Neuronal stem cell (in vitro differentiated cells): ENCODE measurements at regions not wholly inside any gene's neighbourhood (a gene's known extent, or its start where the extent isn't known, plus 50 kb on each side); places are given as distances from the start of the nearest gene placed in this dataset.
"Not testable (repeated sequence)": the region's sequence is repeated elsewhere in the genome, so short reads cannot be mapped to it uniquely, and the experiment has no call there.

Experiments
- DNase-seq: peaks from one replicate; pipeline ENCODE4 v3.0.0-alpha.2; 2013; ENCODE audit warnings: low spot score
- H2AFZ ChIP-seq: one replicate; pipeline ENCODE4 v1.6.1; 2013; ENCODE audit warnings: mild to moderate bottlenecking, low read length, inconsistent platforms
- H2AK5ac ChIP-seq: 2 replicates; pipeline ENCODE4 v1.6.1; 2013; ENCODE audit warnings: low read depth, mild to moderate bottlenecking, inconsistent platforms, low read length, moderate library complexity, mixed read lengths
- H2BK120ac ChIP-seq: 2 replicates; pipeline ENCODE4 v1.6.1; 2013; ENCODE audit warnings: low read depth, mild to moderate bottlenecking, inconsistent platforms, low read length, moderate library complexity, mixed read lengths
- H2BK12ac ChIP-seq: one replicate; pipeline ENCODE4 v1.6.1; 2013; ENCODE audit warnings: low read length, inconsistent platforms
- H2BK15ac ChIP-seq: 2 replicates; pipeline ENCODE4 v1.6.1; 2013; ENCODE audit warnings: mild to moderate bottlenecking, low read length, inconsistent platforms, mixed read lengths
- H2BK5ac ChIP-seq: one replicate; pipeline ENCODE4 v1.6.1; 2013; ENCODE audit warnings: inconsistent platforms, mild to moderate bottlenecking, low read length, moderate library complexity
- H3K14ac ChIP-seq: one replicate; pipeline ENCODE4 v1.6.1; 2013; ENCODE audit warnings: low read length, inconsistent platforms
- H3K18ac ChIP-seq: 2 replicates; pipeline ENCODE4 v1.6.1; 2013; ENCODE audit warnings: low read length, inconsistent platforms
- H3K23ac ChIP-seq: 2 replicates; pipeline ENCODE4 v1.6.1; 2013; ENCODE audit warnings: low read depth, mild to moderate bottlenecking, mixed read lengths, low read length, inconsistent platforms; ENCODE audit not compliant: poor library complexity
- H3K27ac ChIP-seq: replicated peaks from 3 replicates; pipeline ENCODE4 v1.5.1; 2013; ENCODE audit warnings: low read length, inconsistent platforms
- H3K27me3 ChIP-seq, 3 experiments: 2 replicates each; pipeline ENCODE4 v1.6.1; 2013; ENCODE audit warnings: low read length in 3 of 3, mild to moderate bottlenecking in 2 of 3, inconsistent platforms in 1 of 3, low read depth in 1 of 3, mixed read lengths in 1 of 3, moderate library complexity in 1 of 3; ENCODE audit not compliant: control insufficient read depth in 3 of 3, insufficient read depth in 3 of 3
- H3K36me3 ChIP-seq, 2 donors: replicated peaks in 1 of 2; 2 replicates each; pipeline ENCODE4 v1.6.1; 2013; ENCODE audit warnings: low read length in 2 of 2; ENCODE audit not compliant: control insufficient read depth in 2 of 2, insufficient read depth in 2 of 2
- H3K4ac ChIP-seq: 2 replicates; pipeline ENCODE4 v1.6.1; 2013; ENCODE audit warnings: inconsistent platforms, mild to moderate bottlenecking, low read length, moderate library complexity
- H3K4me1 ChIP-seq, 2 donors: 1 replicate in 1 of 2; 2 replicates in 1 of 2; pipeline ENCODE4 v1.6.1; 2013; ENCODE audit warnings: low read length in 2 of 2, low read depth in 1 of 2; ENCODE audit not compliant: control insufficient read depth in 2 of 2, insufficient read depth in 1 of 2
- H3K4me2 ChIP-seq: one replicate; pipeline ENCODE4 v1.6.1; 2013; ENCODE audit warnings: mild to moderate bottlenecking, low read length, inconsistent platforms; ENCODE audit not compliant: insufficient read depth, poor library complexity, severe bottlenecking
- H3K4me3 ChIP-seq, 2 donors: 2 replicates each; pipeline ENCODE4 v1.5.1; 2013; ENCODE audit warnings: low read length in 2 of 2, mild to moderate bottlenecking in 2 of 2, inconsistent platforms in 1 of 2, moderate library complexity in 1 of 2
- H3K79me1 ChIP-seq: one replicate; pipeline ENCODE4 v1.6.1; 2013; ENCODE audit warnings: low read depth, mild to moderate bottlenecking, inconsistent platforms, low read length, moderate library complexity
- H3K9ac ChIP-seq: one replicate; pipeline ENCODE4 v1.6.1; 2013; ENCODE audit warnings: mild to moderate bottlenecking, low read depth, low read length, inconsistent platforms; ENCODE audit not compliant: poor library complexity
- H3K9me3 ChIP-seq, 2 donors: replicated peaks in 1 of 2; 2 replicates each; pipeline versions ENCODE3 to v1.6.1; 2013; ENCODE audit warnings: low read length in 2 of 2, mild to moderate bottlenecking in 2 of 2, inconsistent platforms in 1 of 2, low read depth in 1 of 2, mixed read lengths in 1 of 2, moderate library complexity in 1 of 2; ENCODE audit not compliant: control insufficient read depth in 2 of 2, insufficient read depth in 1 of 2
- H4K8ac ChIP-seq: one replicate; pipeline ENCODE4 v1.6.1; 2013; ENCODE audit warnings: low read depth, mild to moderate bottlenecking, inconsistent platforms, low read length, moderate library complexity
- H4K91ac ChIP-seq: one replicate; pipeline ENCODE4 v1.6.1; 2013; ENCODE audit warnings: low read length, low read depth, mild to moderate bottlenecking, inconsistent platforms; ENCODE audit not compliant: poor library complexity
- WGBS, 2 donors: extraction: QIAGEN DNeasy Blood & Tissue Kit; methylation state at CpG; one replicate each; pipeline ENCODE4 v1.1.7; 2013; ENCODE audit warnings: missing lambda C conversion rate in 2 of 2, mixed read lengths in 1 of 2; ENCODE audit not compliant: insufficient read length in 2 of 2, insufficient replicate concordance in 1 of 2; ENCODE audit errors: extremely low coverage in 2 of 2; 5-methylcytosine and 5-hydroxymethylcytosine counted together

- no peak overlapping the region for H3K4me3 ChIP-seq
- no peak overlapping the region for H2BK5ac ChIP-seq
- no peak overlapping the region for H4K91ac ChIP-seq
- no CpG with 5 or more reads among the region's 3 CpGs for WGBS, 2 donors
- DNase-seq = no peak
- H3K27me3 ChIP-seq = no peaks in the 10 kb centered on the region
- no peak overlapping the region for H3K27ac ChIP-seq
- H2BK12ac ChIP-seq = no peak overlapping the region
- no peaks in the 10 kb centered on the region for H3K79me1 ChIP-seq
- H3K36me3 ChIP-seq = no peaks in the 10 kb centered on the region
- H2BK15ac ChIP-seq = no peak overlapping the region
- H3K9me3 ChIP-seq = no peaks in the 10 kb centered on the region
- H2BK120ac ChIP-seq = no peak overlapping the region
- no peak overlapping the region for H3K4ac ChIP-seq
- H3K23ac ChIP-seq = no peak overlapping the region
- H3K4me1 ChIP-seq = peaks cover 0 to 5% of the 10 kb centered on the region in 2 donors
- no peak overlapping the region for H2AK5ac ChIP-seq
- no peak overlapping the region for H3K4me2 ChIP-seq
- H3K18ac ChIP-seq = no peak overlapping the region
- H4K8ac ChIP-seq = no peak overlapping the region
- no peak overlapping the region for H3K14ac ChIP-seq
- H2AFZ ChIP-seq = no peak overlapping the region
- H3K9ac ChIP-seq = no peak overlapping the region
Measured at GRCh38 chr1:166304131-166304530, 137.3 kb upstream of the FAM78B start.

GRCh38 chr1:166305371-166305770, 138.6 kb upstream of the FAM78B start:
- H3K27me3 ChIP-seq = no peaks in the 10 kb centered on the region
- no peaks in the 10 kb centered on the region for H3K9me3 ChIP-seq
- H3K4me2 ChIP-seq = no peak overlapping the region
- no peak overlapping the region for H4K8ac ChIP-seq
- no CpG with 5 or more reads among the region's 2 CpGs for WGBS, 2 donors
- no peak overlapping the region for H3K9ac ChIP-seq
- no peak overlapping the region for H3K4me3 ChIP-seq
- no peak overlapping the region for H4K91ac ChIP-seq
- H2BK5ac ChIP-seq = no peak overlapping the region
- H3K4ac ChIP-seq = no peak overlapping the region
- H2AFZ ChIP-seq = no peak overlapping the region
- H3K79me1 ChIP-seq = no peaks in the 10 kb centered on the region
- H3K18ac ChIP-seq = no peak overlapping the region
- peaks cover 0 to 5% of the 10 kb centered on the region in 2 donors for H3K4me1 ChIP-seq
- H3K36me3 ChIP-seq = no peaks in the 10 kb centered on the region
- H2AK5ac ChIP-seq = no peak overlapping the region
- H3K14ac ChIP-seq = no peak overlapping the region
- no peak overlapping the region for H2BK15ac ChIP-seq
- DNase-seq = no peak
- no peak overlapping the region for H3K27ac ChIP-seq
- no peak overlapping the region for H2BK120ac ChIP-seq
- no peak overlapping the region for H3K23ac ChIP-seq
- H2BK12ac ChIP-seq = no peak overlapping the region

GRCh38 chr1:166307261-166308188, 140.7 kb upstream of the FAM78B start:
- Histone ChIP-seq H3K27ac (no peak overlapping the region), H2BK12ac (no peak overlapping the region), H2BK120ac (no peak overlapping the region), H4K8ac (no peak overlapping the region), H3K9ac (no peak overlapping the region), H3K36me3 (no peaks in the 10 kb centered on the region), H4K91ac (no peak overlapping the region), H2BK5ac (no peak overlapping the region), H2AFZ (no peak overlapping the region), H3K18ac (no peak overlapping the region), H3K4me1 (peaks cover 0 to 5% of the 10 kb centered on the region in 2 donors), H3K79me1 (no peaks in the 10 kb centered on the region), H3K27me3 (no peaks in the 10 kb centered on the region), H2AK5ac (no peak overlapping the region), H3K14ac (no peak overlapping the region), H3K9me3 (no peaks in the 10 kb centered on the region), H2BK15ac (no peak overlapping the region), H3K23ac (no peak overlapping the region), H3K4me2 (no peak overlapping the region), H3K4me3 (no peak overlapping the region), H3K4ac (no peak overlapping the region)
- no CpG with 5 or more reads among the region's 9 CpGs for WGBS, 2 donors
- no peak for DNase-seq

GRCh38 chr1:166316306-166316705, 149.5 kb upstream of the FAM78B start:
- not testable (repeated sequence) for H3K9ac ChIP-seq, H3K18ac ChIP-seq, H2BK5ac ChIP-seq, H3K23ac ChIP-seq, H3K14ac ChIP-seq, H4K8ac ChIP-seq, DNase-seq, H3K36me3 ChIP-seq, H3K4ac ChIP-seq, H2AK5ac ChIP-seq, H2AFZ ChIP-seq, H3K4me2 ChIP-seq, H3K27me3 ChIP-seq, H2BK15ac ChIP-seq, H3K79me1 ChIP-seq, H2BK12ac ChIP-seq, H2BK120ac ChIP-seq, H3K4me1 ChIP-seq, H3K9me3 ChIP-seq, H3K4me3 ChIP-seq, H3K27ac ChIP-seq, H4K91ac ChIP-seq
- WGBS, 2 donors = no CpG with 5 or more reads among the region's 5 CpGs
